Esophagus squamous epithelium (tissue), 5 donors: ENCODE measurements at regions not wholly inside any gene's neighbourhood (a gene's known extent, or its start where the extent isn't known, plus 50 kb on each side); places are given as distances from the start of the nearest gene placed in this dataset.

Experiments
- DNase-seq: peaks from one replicate; lab custom pipeline; 2025; lab: John Stamatoyannopoulos, UW
- H3K27ac ChIP-seq, 4 donors: fragments of 200-600 bp; sonication (generic); one replicate each; pipeline ENCODE4 v1.5.1; 2016 to 2019; ENCODE audit warnings: mild to moderate bottlenecking in 1 of 4
- H3K27me3 ChIP-seq, 4 donors: fragments of 200-600 bp; sonication (generic); 1 replicate in 3 of 4; 2 replicates in 1 of 4; pipeline versions ENCODE4 v1.5.1 to v1.6.0; 2017 to 2021; ENCODE audit warnings: antibody characterized with exemption in 1 of 4
- H3K36me3 ChIP-seq, 3 donors: fragments of 200-600 bp; sonication (generic); one replicate each; pipeline ENCODE4 v1.5.1; 2016 to 2019
- H3K4me1 ChIP-seq, 3 donors: fragments of 200-600 bp; sonication (generic); one replicate each; pipeline ENCODE4 v1.5.1; 2017 to 2019
- H3K4me3 ChIP-seq, 4 donors: fragments of 200-600 bp; sonication (generic); 1 replicate in 3 of 4; 2 replicates in 1 of 4; pipeline ENCODE4 v1.5.1; 2016 to 2019; ENCODE audit warnings: mild to moderate bottlenecking in 2 of 4, moderate library complexity in 1 of 4
- H3K9me3 ChIP-seq, 3 donors: fragments of 200-600 bp; sonication (generic); one replicate each; pipeline ENCODE4 v1.5.1; 2016 to 2019
- CTCF ChIP-seq, 6 experiments: fragments of 450-650 bp in 4 of 6; fragments of 200-600 bp in 2 of 6; sonication (generic) in 2 of 6; IDR thresholded peaks; one replicate each; pipeline ENCODE4 v1.5.1; 2016 to 2019; ENCODE audit warnings: antibody characterized with exemption in 6 of 6, mild to moderate bottlenecking in 4 of 6, moderate library complexity in 4 of 6
- POLR2A ChIP-seq, 4 donors: fragments of 450-650 bp; IDR thresholded peaks; one replicate each; pipeline ENCODE4 v1.6.1; 2017; ENCODE audit warnings: antibody characterized with exemption in 4 of 4, mild to moderate bottlenecking in 4 of 4, moderate library complexity in 3 of 4
- WGBS, 2 donors: methylation state at CpG; one replicate each; pipeline ENCODE4 v1.1.5; 2018; 5-methylcytosine and 5-hydroxymethylcytosine counted together
- intact Hi-C: fragments of 100-400 bp; cut with DNase I; formaldehyde crosslinking; loops from one replicate; pipeline ENCODE4 v1.15.0; 2022
- donor health status: DM: yes; HTN: yes; CAD: no.

- H3K27ac ChIP-seq: no peak overlapping the region
- no peaks in the 10 kb centered on the region for H3K9me3 ChIP-seq
- TF ChIP-seq CTCF (IDR thresholded peaks at IDR 0.05): no peak
- TF ChIP-seq POLR2A (IDR thresholded peaks at IDR 0.05): no peak
- intact Hi-C loops: no loop called here
- peaks cover 0 to 23% (median 3%) of the 10 kb centered on the region in 3 donors for H3K4me1 ChIP-seq
- H3K4me3 ChIP-seq: no peak overlapping the region
- H3K27me3 ChIP-seq: no peaks in the 10 kb centered on the region
- DNase-seq: no peak
- WGBS, 2 donors: 86 to 100% methylated on average over 1 of the region's 1 CpG
- no peaks in the 10 kb centered on the region for H3K36me3 ChIP-seq
These were observed 389.5 kb downstream of the KCNRG start for GRCh38 chr13:50404769-50405168.

- TF ChIP-seq POLR2A (IDR thresholded peaks at IDR 0.05) (no peak), CTCF (IDR thresholded peaks at IDR 0.05) (no peak)
- Histone ChIP-seq H3K4me1 (peaks cover 0 to 17% (median 12%) of the 10 kb centered on the region in 3 donors), H3K27me3 (no peaks in the 10 kb centered on the region), H3K27ac (no peak overlapping the region), H3K4me3 (no peak overlapping the region), H3K36me3 (no peaks in the 10 kb centered on the region), H3K9me3 (no peaks in the 10 kb centered on the region)
- intact Hi-C loops: no loop called here
- WGBS, 2 donors: 93 to 100% methylated on average over 3 of the region's 3 CpGs
- DNase-seq: no peak
These were observed 391.6 kb downstream of the KCNRG start for GRCh38 chr13:50406831-50407230.

- Histone ChIP-seq H3K9me3 (no peaks in the 10 kb centered on the region), H3K4me1 (peaks cover 0 to 28% (median 13%) of the 10 kb centered on the region in 3 donors), H3K27ac (no peak overlapping the region), H3K36me3 (no peaks in the 10 kb centered on the region), H3K27me3 (no peaks in the 10 kb centered on the region), H3K4me3 (no peak overlapping the region)
- intact Hi-C loops: no loop called here
- WGBS, 2 donors: 59 to 62% methylated on average over 3 of the region's 3 CpGs
- DNase-seq: no peak
- no peak for TF ChIP-seq POLR2A (IDR thresholded peaks at IDR 0.05)
- no peak for TF ChIP-seq CTCF (IDR thresholded peaks at IDR 0.05)
These were observed 392.8 kb downstream of the KCNRG start for GRCh38 chr13:50408068-50408467.

GRCh38 chr13:50409220-50409619 lies 394.0 kb downstream of the KCNRG start:
- 79 to 100% methylated on average over 1 to 2 of the region's 2 CpGs for WGBS, 2 donors
- no peak for TF ChIP-seq CTCF (IDR thresholded peaks at IDR 0.05)
- no peak for TF ChIP-seq POLR2A (IDR thresholded peaks at IDR 0.05)

GRCh38 chr13:50410921-50411746 lies 395.9 kb downstream of the KCNRG start:
- intact Hi-C loops: no loop called here
- DNase-seq: no peak
- WGBS, 2 donors: 26 to 46% methylated on average over 4 of the region's 5 CpGs
- no peak overlapping the region for H3K4me3 ChIP-seq
- peak overlapping the region in 1 of 4 donors; percentile 17 for H3K27ac ChIP-seq
- H3K27me3 ChIP-seq: no peaks in the 10 kb centered on the region
- no peaks in the 10 kb centered on the region for H3K36me3 ChIP-seq
- TF ChIP-seq POLR2A (IDR thresholded peaks at IDR 0.05) (no peak), CTCF (IDR thresholded peaks at IDR 0.05) (no peak)
- H3K4me1 ChIP-seq: peaks cover 0 to 22% (median 13%) of the 10 kb centered on the region in 3 donors
- H3K9me3 ChIP-seq: no peaks in the 10 kb centered on the region

More at GRCh38 chr13:50409220-50409619, 394.0 kb downstream of the KCNRG start:
- Histone ChIP-seq H3K36me3 (no peaks in the 10 kb centered on the region), H3K4me3 (no peak overlapping the region), H3K27ac (no peak overlapping the region), H3K4me1 (peaks cover 0 to 22% (median 13%) of the 10 kb centered on the region in 3 donors), H3K27me3 (no peaks in the 10 kb centered on the region), H3K9me3 (no peaks in the 10 kb centered on the region)
- intact Hi-C loops: no loop called here
- no peak for DNase-seq
